ENCODE measurements at regions not wholly inside any gene's neighbourhood (a gene's known extent, or its start where the extent isn't known, plus 50 kb on each side); places are given as distances from the start of the nearest gene placed in this dataset.
A peak's percentile ranks its signal among the peaks of the same experiment; 100 is the strongest.
"Not testable (repeated sequence)": the region's sequence is repeated elsewhere in the genome, so short reads cannot be mapped to it uniquely, and the experiment has no call there.

DNA sequence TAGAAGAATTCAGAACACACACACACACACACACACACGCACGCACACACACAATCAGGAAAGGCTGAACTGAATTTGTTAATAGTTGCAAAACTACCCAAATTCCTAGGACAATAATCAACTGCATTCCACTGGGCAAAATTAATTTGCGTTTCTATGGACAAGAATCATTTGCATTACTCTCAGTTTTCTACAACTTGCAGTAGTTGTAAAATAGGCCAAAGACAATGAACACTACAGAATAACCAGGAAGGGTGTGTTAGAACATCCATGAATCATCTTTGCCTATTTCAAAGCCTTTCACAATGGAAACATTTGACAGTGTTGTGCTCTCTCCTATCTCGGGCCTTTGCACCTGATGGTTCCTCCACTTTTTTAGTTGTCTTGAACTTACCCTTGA, 77.1 kb upstream of the IGFBP7 start:
- DNase-seq (ENCODE audit: low read depth in 2 of 2): no peak

DNA sequence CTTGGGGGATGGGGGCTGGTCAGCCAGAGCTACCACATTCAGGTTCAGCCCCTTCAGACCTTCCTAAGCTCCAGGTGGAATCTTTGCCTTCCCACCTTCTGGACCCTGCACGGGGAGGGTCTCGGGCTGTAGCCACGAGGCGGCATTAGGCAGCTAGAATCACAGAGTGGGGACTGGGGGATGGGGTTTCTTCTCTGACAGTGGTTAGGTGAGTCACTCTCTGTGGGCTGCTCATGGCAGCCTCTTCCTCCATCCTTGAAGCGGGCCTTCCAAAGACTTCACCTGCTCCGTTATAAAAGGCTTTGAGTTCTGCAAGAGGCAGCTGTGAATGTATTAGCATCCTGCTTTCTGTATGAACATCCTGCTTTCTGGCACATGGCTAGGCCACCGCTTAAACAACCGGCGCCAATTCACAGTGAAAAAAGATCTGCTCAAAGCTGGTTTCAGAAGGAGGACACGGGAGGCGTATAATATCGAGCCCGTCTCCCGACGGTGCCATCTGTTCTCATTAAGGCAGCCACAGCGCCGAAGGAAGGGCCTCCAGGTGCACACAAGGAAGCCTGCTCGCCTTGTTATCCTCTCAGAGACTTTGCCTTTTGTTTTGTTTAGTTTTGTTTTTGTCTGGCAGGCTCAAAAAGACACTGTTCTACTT, 74.3 kb upstream of the IGFBP7 start:
- DNase-seq (ENCODE audit: low read depth in 2 of 2): no peak

DNA sequence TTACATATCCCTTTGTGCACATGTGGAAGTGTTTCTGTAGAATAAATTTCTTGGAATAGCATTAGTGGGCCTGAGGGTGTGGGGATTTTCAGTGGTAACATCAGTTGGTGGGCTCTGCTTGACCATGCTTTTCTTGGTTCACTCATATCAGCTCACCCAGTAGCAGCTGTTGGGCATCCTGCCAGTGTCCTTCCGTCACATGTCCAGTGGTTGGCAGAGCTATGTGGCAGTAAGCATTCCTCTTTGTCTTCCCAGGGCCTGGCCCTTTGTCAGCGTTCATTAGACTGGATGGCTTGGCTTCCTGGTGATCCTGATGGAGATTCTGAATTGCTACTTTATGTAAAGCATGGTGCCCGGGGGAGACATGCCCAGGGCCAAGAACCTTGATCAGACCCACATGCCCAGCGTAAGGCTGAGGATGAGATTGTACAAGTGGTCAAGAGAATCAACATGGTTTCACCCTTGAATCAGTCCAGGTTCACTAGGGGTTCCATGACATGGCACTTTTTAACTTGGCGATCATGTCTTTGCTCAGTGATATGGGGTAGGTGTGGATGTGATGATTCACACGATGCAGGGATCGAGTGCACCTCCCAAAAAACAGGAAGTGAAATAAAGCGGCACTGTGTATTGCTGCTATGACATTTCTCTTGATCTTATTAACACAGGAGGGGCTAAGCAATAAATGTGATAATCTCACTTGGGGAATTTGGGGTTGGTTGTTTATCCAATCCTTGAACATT, 72.1 kb upstream of the IGFBP7 start:
- no peak for DNase-seq (ENCODE audit: low read depth in 2 of 2)

DNA sequence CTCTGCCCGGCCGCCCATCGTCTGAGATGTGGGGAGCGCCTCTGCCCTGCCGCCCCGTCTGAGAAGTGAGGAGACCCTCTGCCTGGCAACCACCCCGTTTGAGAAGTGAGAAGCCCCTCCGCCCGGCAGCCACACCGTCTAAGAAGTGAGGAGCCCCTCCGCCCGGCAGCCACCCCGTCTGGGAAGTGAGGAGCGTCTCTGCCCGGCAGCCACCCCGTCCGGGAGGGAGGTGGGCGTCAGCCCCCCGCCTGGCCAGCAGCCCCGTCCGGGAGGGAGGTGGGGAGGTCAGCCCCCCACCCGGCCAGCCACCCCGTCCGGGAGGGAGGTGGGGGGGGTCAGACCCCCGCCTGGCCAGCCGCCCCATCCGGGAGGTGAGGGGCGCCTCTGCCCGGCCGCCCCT, 63.0 kb upstream of the IGFBP7 start:
- not testable (repeated sequence) for DNase-seq (ENCODE audit: low read depth in 2 of 2)

DNA sequence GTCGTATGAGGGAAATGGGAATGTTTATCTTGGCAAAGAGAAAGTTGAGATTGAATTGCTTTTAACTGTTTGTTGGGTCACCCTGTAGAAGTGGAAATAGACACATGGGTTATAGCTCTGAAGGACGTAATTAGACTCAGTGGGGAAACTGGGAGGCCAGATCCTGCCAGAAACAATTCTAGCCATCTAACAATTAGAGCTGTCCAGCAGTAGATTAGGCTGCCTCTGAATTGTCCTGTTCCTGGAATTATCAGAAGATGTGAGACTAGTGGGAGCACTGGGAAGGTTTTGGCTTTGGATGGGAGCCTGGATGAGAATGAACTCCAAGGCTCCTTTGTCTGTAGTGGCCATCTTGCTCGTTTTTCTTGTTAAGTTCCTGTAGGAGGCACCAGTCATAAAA, 61.9 kb upstream of the IGFBP7 start:
- DNase-seq (ENCODE audit: low read depth in 2 of 2): no peak

DNA sequence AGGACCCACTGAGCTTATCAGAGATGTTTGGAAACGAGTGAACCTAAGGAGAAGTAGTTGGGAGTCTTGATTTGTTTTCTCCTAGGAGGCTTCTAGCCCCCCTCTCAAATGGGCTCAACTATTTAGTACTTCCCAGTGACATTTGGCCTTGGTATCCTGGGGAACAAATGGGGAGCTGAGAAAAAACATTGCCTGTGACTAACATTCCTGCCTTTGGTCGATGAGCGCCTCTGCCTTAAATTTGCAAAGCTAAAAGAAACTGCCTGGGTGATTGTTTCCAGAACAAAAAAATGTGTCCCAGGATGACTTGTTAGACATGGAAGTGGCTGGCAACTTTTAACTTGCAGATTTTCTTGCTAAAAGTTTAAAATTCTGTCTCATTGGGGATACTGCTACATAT, 58.8 kb upstream of the IGFBP7 start:
- no peak for DNase-seq (ENCODE audit: low read depth in 2 of 2)

DNA sequence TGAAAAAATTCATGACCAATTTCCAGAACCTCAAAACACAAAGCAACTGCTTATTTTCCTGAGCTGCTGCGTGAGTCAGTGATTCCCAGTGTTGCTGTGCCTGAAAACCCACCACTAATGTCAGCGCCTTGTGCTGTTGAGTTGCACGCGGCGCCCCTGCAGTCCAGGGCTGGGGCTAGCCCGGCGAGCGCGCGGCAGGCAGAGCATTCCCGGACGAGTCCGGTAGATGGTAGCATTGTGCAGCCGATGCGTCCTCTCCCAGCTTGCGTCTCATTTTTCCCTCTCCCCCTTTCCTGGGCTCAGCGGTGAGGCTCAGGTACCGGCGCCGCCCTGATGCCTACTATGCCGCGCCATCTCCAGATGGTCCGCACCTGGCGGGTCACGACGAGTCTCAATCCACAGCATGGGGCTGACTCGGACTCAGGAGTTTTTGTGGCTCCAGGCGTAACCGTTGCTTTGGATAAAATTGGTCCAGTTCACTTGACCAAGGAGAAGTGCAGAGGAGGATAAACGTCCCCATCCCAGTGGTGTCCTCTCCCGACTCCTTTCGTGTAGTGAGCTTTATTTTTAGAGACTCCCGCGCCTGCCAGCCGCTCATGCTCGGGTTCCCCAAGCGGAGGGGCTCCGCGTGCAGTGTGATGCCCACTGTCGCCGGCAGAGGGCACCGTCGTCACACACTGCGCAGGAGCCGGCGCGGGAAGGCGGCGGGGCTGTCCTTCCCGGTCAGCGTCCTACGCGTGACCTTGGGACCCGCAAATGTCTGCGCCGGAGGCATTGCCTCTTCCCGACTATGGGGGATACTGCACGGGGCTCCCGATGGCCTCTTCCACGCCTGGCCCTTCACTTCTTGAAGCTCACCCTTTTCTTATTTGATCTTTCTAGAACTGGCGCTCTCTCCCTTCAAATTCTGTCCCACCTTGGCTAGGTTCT, 53.6 kb upstream of the IGFBP7 start:
- peak; percentile 51 to 66 for DNase-seq (ENCODE audit: low read depth in 2 of 2)

DNA sequence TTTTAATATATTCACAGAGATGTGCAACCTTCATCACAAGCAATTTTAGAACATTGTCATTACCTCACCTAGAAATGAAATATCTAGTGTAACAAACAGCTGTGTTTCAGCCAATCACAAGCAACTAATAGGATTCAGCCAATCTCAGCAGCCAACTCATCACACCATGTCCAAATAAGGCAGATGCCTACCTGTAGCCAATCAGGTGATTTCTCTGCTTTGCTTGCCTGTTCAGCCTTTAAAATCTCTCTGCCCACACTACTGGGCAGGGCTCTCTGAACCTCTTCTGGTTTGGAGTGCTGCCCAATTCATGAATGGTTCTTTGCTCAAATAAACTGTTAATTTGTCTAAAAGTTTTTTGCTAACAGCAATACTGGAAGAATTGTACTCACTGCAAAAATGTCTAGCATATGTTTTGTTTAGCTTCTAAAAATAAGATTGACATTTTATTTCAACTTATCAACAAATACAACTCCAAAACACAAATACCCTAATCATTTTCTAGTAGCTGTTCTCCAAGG, 52.4 kb upstream of the IGFBP7 start:
- no peak for DNase-seq (ENCODE audit: low read depth in 2 of 2)
